Thyroid gland (tissue), 4 donors: ENCODE measurements at regions not wholly inside any gene's neighbourhood (a gene's known extent, or its start where the extent isn't known, plus 50 kb on each side); places are given as distances from the start of the nearest gene placed in this dataset.

Experiments
- POLR2A ChIP-seq, 2 donors: fragments of 450-650 bp; IDR thresholded peaks; one replicate each; pipeline ENCODE4 v1.6.1; 2017; ENCODE audit warnings: antibody characterized with exemption in 2 of 2, mild to moderate bottlenecking in 2 of 2, moderate library complexity in 1 of 2
- TF ChIP-seq, protein P1 (sequence below), 6 experiments: fragments of 200-600 bp in 3 of 6; fragments of 450-650 bp in 3 of 6; sonication (generic) in 3 of 6; IDR thresholded peaks; one replicate each; pipeline ENCODE4 v1.5.1; 2016 to 2019; ENCODE audit warnings: antibody characterized with exemption in 6 of 6, mild to moderate bottlenecking in 2 of 6, inconsistent platforms in 1 of 6, moderate library complexity in 1 of 6

DNA sequence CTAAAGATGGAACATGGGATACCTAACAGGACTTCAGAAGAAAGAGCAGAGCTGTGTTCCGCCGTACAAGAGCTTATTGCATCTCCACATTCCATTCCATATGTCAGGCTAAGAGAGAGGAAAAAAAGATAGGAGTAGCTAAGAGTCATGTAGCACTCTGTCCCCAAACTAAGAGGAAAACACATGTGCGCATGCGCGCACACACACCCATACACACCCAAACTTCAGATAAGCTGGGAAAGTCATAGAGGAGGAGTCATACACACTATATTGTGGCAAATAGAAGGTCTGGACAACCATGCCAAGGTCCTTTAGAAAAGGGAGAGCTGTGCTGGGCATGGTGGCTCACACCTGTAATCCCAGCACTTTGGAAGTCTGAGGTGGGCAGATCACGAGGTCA, 132.4 kb downstream of the RAB11FIP2 start:
- TF ChIP-seq, protein P1, sequence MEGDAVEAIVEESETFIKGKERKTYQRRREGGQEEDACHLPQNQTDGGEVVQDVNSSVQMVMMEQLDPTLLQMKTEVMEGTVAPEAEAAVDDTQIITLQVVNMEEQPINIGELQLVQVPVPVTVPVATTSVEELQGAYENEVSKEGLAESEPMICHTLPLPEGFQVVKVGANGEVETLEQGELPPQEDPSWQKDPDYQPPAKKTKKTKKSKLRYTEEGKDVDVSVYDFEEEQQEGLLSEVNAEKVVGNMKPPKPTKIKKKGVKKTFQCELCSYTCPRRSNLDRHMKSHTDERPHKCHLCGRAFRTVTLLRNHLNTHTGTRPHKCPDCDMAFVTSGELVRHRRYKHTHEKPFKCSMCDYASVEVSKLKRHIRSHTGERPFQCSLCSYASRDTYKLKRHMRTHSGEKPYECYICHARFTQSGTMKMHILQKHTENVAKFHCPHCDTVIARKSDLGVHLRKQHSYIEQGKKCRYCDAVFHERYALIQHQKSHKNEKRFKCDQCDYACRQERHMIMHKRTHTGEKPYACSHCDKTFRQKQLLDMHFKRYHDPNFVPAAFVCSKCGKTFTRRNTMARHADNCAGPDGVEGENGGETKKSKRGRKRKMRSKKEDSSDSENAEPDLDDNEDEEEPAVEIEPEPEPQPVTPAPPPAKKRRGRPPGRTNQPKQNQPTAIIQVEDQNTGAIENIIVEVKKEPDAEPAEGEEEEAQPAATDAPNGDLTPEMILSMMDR (IDR thresholded peaks at IDR 0.05): no peak
- no peak for TF ChIP-seq POLR2A (IDR thresholded peaks at IDR 0.05)
